Type B pancreatic cell (in vitro differentiated cells): ENCODE measurements at regions not wholly inside any gene's neighbourhood (a gene's known extent, or its start where the extent isn't known, plus 50 kb on each side); places are given as distances from the start of the nearest gene placed in this dataset.

Experiments used
- DNase-seq: peaks from one replicate; pipeline ENCODE4 v3.0.0; 2021; ENCODE audit warnings: mixed read lengths; ENCODE audit not compliant: unreplicated experiment; ENCODE audit errors: extremely low spot score
- H3K27ac Mint-ChIP-seq: 2 replicates; pipeline ENCODE4 v1.8.0; 2021; ENCODE audit warnings: mild to moderate bottlenecking, mixed read lengths
- H3K27me3 Mint-ChIP-seq: 2 replicates; pipeline ENCODE4 v1.8.0; 2021; ENCODE audit warnings: mixed read lengths
- H3K36me3 Mint-ChIP-seq: 2 replicates; pipeline ENCODE4 v1.8.0; 2021; ENCODE audit warnings: mixed read lengths
- H3K4me1 Mint-ChIP-seq: one replicate; pipeline ENCODE4 v1.8.0; 2021; ENCODE audit warnings: mixed read lengths; ENCODE audit not compliant: unreplicated experiment
- H3K4me3 Mint-ChIP-seq: 2 replicates; pipeline ENCODE4 v1.8.0; 2021; ENCODE audit warnings: mild to moderate bottlenecking, mixed read lengths
- H3K9me3 Mint-ChIP-seq: 2 replicates; pipeline ENCODE4 v1.8.0; 2021; ENCODE audit warnings: mixed read lengths
- CTCF ChIP-seq: fragments of 200-600 bp; sonication (generic); conservative IDR thresholded peaks from 2 replicates; pipeline ENCODE4 v1.5.0; 2021; ENCODE audit warnings: antibody characterized with exemption, mild to moderate bottlenecking

GRCh38 chr2:43082111-43082894 lies 144.1 kb downstream of the ZFP36L2 start:
- H3K4me1 Mint-ChIP-seq = peaks cover 56% of the 10 kb centered on the region
- no peak for TF ChIP-seq CTCF
- H3K9me3 Mint-ChIP-seq = no peaks in the 10 kb centered on the region
- H3K27ac Mint-ChIP-seq = peak overlapping the region; percentile 79
- H3K4me3 Mint-ChIP-seq = peak overlapping the region; percentile 44
- H3K36me3 Mint-ChIP-seq = no peaks in the 10 kb centered on the region
- DNase-seq = no peak
- no peaks in the 10 kb centered on the region for H3K27me3 Mint-ChIP-seq

GRCh38 chr2:43081131-43081765 lies 145.2 kb downstream of the ZFP36L2 start:
- peaks cover 52% of the 10 kb centered on the region for H3K4me1 Mint-ChIP-seq
- H3K27ac Mint-ChIP-seq = peak overlapping the region; percentile 60

GRCh38 chr2:43080571-43081021 lies 145.8 kb downstream of the ZFP36L2 start:
- Mint-ChIP-seq H3K36me3 (no peaks in the 10 kb centered on the region), H3K9me3 (no peaks in the 10 kb centered on the region), H3K27ac (peak overlapping the region; percentile 36), H3K27me3 (no peaks in the 10 kb centered on the region), H3K4me3 (no peak overlapping the region), H3K4me1 (peaks cover 49% of the 10 kb centered on the region)
- TF ChIP-seq CTCF = no peak
- DNase-seq = no peak

More at GRCh38 chr2:43081131-43081765, 145.2 kb downstream of the ZFP36L2 start:
- Mint-ChIP-seq H3K9me3 (no peaks in the 10 kb centered on the region), H3K4me3 (peak overlapping the region; percentile 25), H3K27me3 (no peaks in the 10 kb centered on the region), H3K36me3 (no peaks in the 10 kb centered on the region)
- no peak for TF ChIP-seq CTCF
- no peak for DNase-seq

GRCh38 chr2:43078781-43079755 lies 147.3 kb downstream of the ZFP36L2 start:
- no peaks in the 10 kb centered on the region for H3K36me3 Mint-ChIP-seq
- H3K27me3 Mint-ChIP-seq = no peaks in the 10 kb centered on the region
- DNase-seq = no peak
- H3K9me3 Mint-ChIP-seq = no peaks in the 10 kb centered on the region
- no peak overlapping the region for H3K27ac Mint-ChIP-seq
- no peak for TF ChIP-seq CTCF
- no peak overlapping the region for H3K4me3 Mint-ChIP-seq
- peaks cover 39% of the 10 kb centered on the region for H3K4me1 Mint-ChIP-seq

- H3K9me3 Mint-ChIP-seq = peaks cover 4% of the 10 kb centered on the region
- no peak for TF ChIP-seq CTCF
- no peak overlapping the region for H3K27ac Mint-ChIP-seq
These were observed 148.1 kb downstream of the ZFP36L2 start for GRCh38 chr2:43078301-43078700.

More at GRCh38 chr2:43078301-43078700, 148.1 kb downstream of the ZFP36L2 start:
- Mint-ChIP-seq H3K36me3 (no peaks in the 10 kb centered on the region), H3K4me1 (peaks cover 39% of the 10 kb centered on the region), H3K4me3 (no peak overlapping the region), H3K27me3 (no peaks in the 10 kb centered on the region)
- DNase-seq = no peak
